IPS DF 19.7 (cell line): ENCODE measurements at regions not wholly inside any gene's neighbourhood (a gene's known extent, or its start where the extent isn't known, plus 50 kb on each side); places are given as distances from the start of the nearest gene placed in this dataset.
"Not testable (repeated sequence)": the region's sequence is repeated elsewhere in the genome, so short reads cannot be mapped to it uniquely, and the experiment has no call there.

ENCODE experiments used
- DNase-seq: peaks from one replicate; pipeline ENCODE4 v3.0.0-alpha.2; 2013; ENCODE audit warnings: low read depth, low spot score

GRCh38 chr2:184312970-184313369 lies 285.4 kb upstream of the ZNF804A start:
- no peak for DNase-seq

DNA sequence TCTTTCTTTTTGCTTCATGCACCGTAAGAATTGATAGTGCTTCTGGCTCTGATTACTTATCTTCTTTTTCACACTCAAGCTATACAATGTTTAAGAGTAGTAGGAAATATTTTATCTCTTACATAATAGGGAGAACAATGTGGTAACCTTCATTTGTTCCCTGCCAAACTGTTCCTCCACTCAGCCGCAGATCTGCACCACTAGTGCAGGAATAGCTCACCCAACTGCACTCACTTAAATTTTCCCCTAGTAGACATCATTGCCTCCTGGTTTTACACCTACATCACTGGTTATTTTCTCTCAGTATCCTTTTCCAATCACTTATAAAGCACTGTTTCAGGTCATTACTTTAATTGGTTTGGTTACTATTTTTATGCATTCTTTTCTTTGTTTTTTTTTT lies 283.5 kb upstream of the ZNF804A start:
- DNase-seq = no peak

- DNase-seq = no peak
These were observed 281.4 kb upstream of the ZNF804A start for GRCh38 chr2:184316921-184317320.

- no peak for DNase-seq
These were observed 275.7 kb upstream of the ZNF804A start for GRCh38 chr2:184322615-184323014.

DNA sequence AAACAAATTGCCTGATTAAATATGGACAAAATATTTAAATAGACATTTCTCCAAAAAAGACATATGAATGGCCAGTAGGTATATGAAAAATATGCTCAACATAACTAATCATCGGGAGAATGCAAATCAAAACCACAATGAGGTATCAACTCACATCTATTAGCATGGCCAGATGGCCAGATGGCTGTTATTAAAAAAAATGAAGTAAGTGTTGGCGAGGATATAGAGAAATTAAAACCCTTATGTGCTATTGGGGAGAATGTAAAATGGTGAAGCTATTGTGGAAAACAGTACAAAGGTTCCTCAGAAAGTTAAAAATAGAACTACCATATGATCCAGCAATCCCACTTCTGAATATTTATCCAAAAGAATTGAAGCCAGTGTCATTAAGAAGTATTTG lies 272.3 kb upstream of the ZNF804A start:
- DNase-seq = no peak

DNA sequence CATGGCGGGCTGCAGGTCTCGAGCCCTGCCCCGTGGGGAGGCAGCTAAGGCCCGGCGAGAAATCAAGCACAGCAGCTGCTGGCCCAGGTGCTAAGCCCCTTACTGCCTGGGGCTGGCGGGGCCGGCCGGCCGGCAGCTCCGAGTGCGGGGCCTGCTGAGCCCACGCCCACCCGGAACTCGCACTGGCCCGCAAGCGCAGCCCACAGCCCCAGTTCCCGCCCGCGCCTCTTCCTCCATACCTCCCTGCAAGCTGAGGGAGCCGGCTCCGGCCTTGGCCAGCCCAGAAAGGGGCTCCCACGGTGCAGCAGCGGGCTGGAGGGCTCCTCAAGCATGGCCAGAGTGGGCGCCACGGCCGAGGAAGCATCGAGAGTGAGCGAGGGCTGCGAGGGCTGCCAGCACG lies 270.5 kb upstream of the ZNF804A start:
- DNase-seq = not testable (repeated sequence)

DNA sequence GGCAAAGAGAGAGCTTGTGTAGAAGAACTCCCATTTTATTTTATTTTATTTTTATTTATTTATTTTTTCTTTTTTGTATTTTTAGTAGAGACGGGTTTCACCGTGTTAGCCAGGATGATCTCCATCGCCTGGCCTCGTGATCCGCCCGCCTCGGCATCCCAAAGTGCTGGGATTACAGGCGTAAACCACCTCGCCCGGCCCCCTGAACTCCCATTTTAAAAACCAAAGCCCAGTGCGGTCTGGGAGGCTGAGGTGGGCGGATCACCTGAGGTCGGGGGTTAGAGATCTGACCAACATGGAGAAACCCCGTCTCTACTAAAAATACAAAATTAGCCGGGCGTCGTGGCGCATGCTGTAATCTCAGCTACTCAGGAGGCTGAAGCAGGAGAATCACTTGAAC lies 267.8 kb upstream of the ZNF804A start:
- DNase-seq = not testable (repeated sequence)

GRCh38 chr2:184336688-184337087 lies 261.6 kb upstream of the ZNF804A start:
- DNase-seq = no peak

GRCh38 chr2:184338771-184339170 lies 259.6 kb upstream of the ZNF804A start:
- DNase-seq = peak; percentile 59

- no peak for DNase-seq
These were observed 258.4 kb upstream of the ZNF804A start for GRCh38 chr2:184339966-184340365.

DNA sequence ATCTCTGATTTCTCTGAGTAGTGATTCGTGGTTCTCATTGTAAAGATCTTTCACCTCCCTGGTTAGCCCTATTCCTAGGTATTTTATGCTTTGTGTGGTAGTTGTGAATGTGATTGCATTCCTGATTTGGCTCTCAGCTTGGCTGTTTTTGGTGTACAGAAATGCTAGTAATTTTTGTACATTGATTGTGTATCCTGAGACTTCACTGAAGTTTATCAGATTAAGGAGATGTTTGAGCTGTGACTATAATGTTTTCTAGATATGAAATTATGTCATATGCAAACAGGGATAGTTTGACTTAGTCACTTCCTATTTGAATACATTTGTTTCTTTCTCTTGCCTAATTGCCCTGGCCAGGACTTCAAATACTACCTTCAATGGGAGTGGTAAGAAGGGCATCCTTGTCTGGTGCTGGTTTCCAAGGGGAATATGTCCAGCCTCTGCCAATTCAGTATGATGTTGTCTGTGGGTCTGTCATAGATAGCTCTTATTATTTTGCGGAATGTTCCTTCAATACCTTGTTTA lies 251.9 kb upstream of the ZNF804A start:
- no peak for DNase-seq

DNA sequence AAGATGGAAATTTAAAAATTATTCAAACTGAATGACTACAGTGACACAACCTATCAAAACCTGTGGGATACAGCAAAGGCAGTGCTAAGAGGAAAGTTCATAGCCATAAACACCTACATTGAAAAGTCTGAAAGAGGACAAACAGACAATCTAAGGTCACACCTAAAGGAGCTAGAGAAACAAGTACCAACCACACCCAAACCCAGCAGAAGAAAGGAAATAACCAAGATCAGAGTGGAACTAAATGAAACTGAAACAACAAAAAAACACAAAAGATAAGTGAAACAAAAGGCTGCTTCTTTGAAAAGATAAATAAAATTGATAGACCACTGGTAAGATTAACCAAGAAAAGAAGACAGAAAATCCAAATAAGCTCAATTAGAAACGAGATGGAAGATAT lies 247.2 kb upstream of the ZNF804A start:
- no peak for DNase-seq

DNA sequence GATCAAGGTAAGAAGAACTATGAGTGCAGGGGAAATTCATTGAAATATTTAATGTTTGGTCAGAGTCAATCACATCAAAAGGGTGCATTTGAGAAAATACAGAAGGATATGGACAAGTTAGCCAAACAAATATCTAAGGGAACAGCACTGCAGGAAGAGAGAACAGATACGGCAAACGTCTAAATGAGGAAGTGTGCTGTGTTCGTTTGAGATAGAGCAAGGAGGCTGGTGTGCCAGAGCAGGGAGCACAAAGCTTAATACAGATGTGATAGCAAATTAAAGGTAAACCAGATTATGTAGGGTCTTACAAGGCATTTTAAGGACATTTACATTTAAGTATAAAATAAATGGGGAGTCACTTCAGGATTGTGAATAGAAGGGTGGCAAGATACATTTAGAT lies 241.3 kb upstream of the ZNF804A start:
- no peak for DNase-seq

DNA sequence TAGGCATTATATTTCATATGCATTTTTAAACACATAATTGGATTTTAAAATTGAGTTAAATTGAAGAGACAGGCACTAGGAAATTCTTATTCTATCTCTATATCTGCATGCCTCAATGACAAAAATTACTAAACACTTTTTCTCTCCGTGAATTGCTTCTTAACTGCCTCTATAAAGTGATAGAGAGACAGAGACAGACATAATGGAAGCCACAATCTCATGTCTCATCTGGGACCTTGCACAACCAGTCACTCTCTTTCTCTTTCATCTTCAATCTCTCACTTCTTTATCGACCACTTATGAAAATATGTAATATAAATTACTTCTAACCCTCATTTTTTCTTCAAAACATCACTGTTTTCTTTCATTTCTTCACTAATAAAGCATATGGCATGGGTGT lies 238.9 kb upstream of the ZNF804A start:
- no peak for DNase-seq

GRCh38 chr2:184363213-184363612 lies 235.1 kb upstream of the ZNF804A start:
- DNase-seq = no peak

- no peak for DNase-seq
These were observed 231.1 kb upstream of the ZNF804A start for GRCh38 chr2:184367211-184367610.

- DNase-seq = no peak
These were observed 229.0 kb upstream of the ZNF804A start for GRCh38 chr2:184369307-184369706.

DNA sequence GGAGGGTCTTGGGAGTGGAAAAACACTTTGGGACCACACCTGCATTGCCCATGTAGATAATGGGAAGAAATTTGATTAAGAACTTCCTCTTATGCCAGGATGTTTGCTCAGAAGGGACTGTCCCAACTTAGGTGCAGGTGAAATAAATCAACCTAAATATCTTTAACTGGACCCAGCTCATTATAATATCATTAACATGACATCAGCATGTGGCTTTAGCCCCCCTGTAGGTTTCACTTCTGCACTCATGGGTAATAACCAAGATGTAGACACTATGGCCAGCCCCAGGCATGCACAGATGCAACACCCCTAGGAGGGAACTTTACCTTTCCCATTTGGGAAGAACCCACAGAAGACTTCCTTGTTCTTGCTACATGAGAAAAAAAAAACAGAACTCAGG lies 227.4 kb upstream of the ZNF804A start:
- no peak for DNase-seq

GRCh38 chr2:184371641-184372040 lies 226.7 kb upstream of the ZNF804A start:
- DNase-seq = no peak

- DNase-seq = no peak
These were observed 225.8 kb upstream of the ZNF804A start for GRCh38 chr2:184372484-184372883.

GRCh38 chr2:184394642-184395041 lies 203.7 kb upstream of the ZNF804A start:
- DNase-seq = no peak

- no peak for DNase-seq
These were observed 195.9 kb upstream of the ZNF804A start for GRCh38 chr2:184402381-184402780.

DNA sequence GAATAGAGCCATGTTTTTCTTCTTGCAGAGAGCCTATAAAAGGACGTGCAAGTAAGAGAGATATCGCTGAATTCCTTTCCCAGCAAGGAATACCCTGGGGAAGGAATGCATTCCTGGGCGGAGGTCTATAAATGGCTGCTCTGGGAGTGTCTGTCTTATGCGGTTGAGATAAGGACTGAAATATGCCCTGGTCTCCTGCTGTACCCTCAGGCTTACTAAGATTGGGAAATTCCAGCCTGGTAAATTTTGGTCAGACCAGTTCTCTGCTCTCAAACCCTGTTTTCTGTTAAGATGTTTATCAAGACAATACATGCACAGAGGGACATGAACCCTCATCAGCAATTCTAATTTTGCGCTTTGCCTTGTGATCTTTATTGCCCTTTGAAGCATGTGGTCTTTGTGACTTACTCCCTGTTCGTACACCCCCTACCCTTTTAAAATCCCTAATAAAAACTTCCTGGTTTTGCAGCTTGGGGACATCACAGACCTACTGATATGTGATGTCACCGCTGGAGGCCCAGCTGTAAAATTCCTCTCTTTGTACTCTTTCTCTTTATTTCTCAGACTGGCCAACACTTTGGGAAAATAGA lies 191.2 kb upstream of the ZNF804A start:
- not testable (repeated sequence) for DNase-seq

DNA sequence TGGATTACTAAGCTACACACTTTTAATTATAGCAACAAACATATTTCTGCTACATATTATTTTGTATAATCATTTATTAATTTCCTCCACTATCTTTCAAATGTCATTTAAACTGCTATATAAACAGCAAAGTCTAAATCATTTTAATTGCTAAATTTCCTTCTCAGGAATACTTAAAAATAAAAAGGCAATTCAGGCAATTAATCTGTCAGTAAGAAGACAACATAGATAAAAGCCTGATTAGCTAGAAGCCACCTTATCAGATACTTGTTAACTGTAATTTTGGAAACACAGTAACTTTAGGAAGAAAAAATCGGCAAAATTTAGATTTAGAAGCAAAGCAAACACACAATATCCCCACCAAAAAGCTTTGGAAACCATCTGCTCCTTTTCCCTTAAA lies 188.2 kb upstream of the ZNF804A start:
- no peak for DNase-seq
